IMR-90 (cell line): ENCODE measurements at regions not wholly inside any gene's neighbourhood (a gene's known extent, or its start where the extent isn't known, plus 50 kb on each side); places are given as distances from the start of the nearest gene placed in this dataset.

ENCODE experiments used
- ATAC-seq: fragments of 200-7000 bp; cut with Tn5 transposase; 2 replicates; pipeline ENCODE4 v1.9.1; 2020; ENCODE audit warnings: low read depth, mild to moderate bottlenecking, moderate library complexity
- BruUV-seq: library from RNA; stranded (reverse); fragments of 400-500 nt; replicated peaks from 2 replicates; lab custom pipeline; 2021; lab: Mats Ljungman, UMichigan
- CTCF ChIA-PET: fragments of 300-600 bp; formaldehyde crosslinking; extraction: SDS; loops from one replicate; lab custom pipeline; 2021; ENCODE audit warnings: antibody characterized with exemption; lab: Yijun Ruan, JAX
- POLR2A ChIA-PET: fragments of 300-600 bp; sonication (Branson Sonifier 250); formaldehyde crosslinking; loops from one replicate; lab custom pipeline; 2022; ENCODE audit warnings: antibody characterized with exemption; ENCODE audit not compliant: unreplicated experiment; lab: Charles Lee
- DNase-seq: peaks from one replicate; pipeline ENCODE4 v3.0.0; 2013
- H2AFZ ChIP-seq: replicated peaks from 2 replicates; pipeline ENCODE3; 2013; ENCODE audit warnings: low read length, mild to moderate bottlenecking; ENCODE audit not compliant: poor library complexity
- H2AK5ac ChIP-seq: 2 replicates; pipeline ENCODE4 v1.6.1; 2013; ENCODE audit warnings: low read depth, low read length, inconsistent platforms
- H2AK9ac ChIP-seq: replicated peaks from 2 replicates; pipeline ENCODE3; 2013; ENCODE audit warnings: mild to moderate bottlenecking, low read depth, low read length, moderate library complexity; ENCODE audit not compliant: poor library complexity
- H2BK120ac ChIP-seq: 2 replicates; pipeline ENCODE4 v1.6.1; 2013; ENCODE audit warnings: low read depth, low read length, inconsistent platforms
- H2BK15ac ChIP-seq: 3 replicates; pipeline ENCODE4 v1.6.1; 2013; ENCODE audit warnings: low read depth, low read length, inconsistent platforms
- H2BK20ac ChIP-seq: 2 replicates; pipeline ENCODE4 v1.6.1; 2013; ENCODE audit warnings: low read depth, mild to moderate bottlenecking, inconsistent platforms, low read length, moderate library complexity
- H2BK5ac ChIP-seq: 2 replicates; pipeline ENCODE4 v1.6.1; 2013; ENCODE audit warnings: mild to moderate bottlenecking, low read depth, low read length, inconsistent platforms; ENCODE audit not compliant: poor library complexity, severe bottlenecking
- H3K14ac ChIP-seq: replicated peaks from 2 replicates; pipeline ENCODE4 v1.6.1; 2013; ENCODE audit warnings: low read depth, low read length, inconsistent platforms
- H3K18ac ChIP-seq: 2 replicates; pipeline ENCODE4 v1.6.1; 2013; ENCODE audit warnings: low read depth, low read length, control low read depth
- H3K23ac ChIP-seq: 2 replicates; pipeline ENCODE4 v1.6.1; 2013; ENCODE audit warnings: low read depth, low read length, inconsistent platforms
- H3K27ac ChIP-seq: 2 replicates; pipeline ENCODE4 v1.5.1; 2013; ENCODE audit warnings: mild to moderate bottlenecking, control low read depth, low read length; ENCODE audit not compliant: insufficient read depth
- H3K27me3 ChIP-seq: 2 replicates; pipeline ENCODE4 v1.6.1; 2013; ENCODE audit warnings: low read length; ENCODE audit not compliant: control insufficient read depth, insufficient read depth
- H3K36me3 ChIP-seq: 2 replicates; pipeline ENCODE4 v1.6.1; 2013; ENCODE audit warnings: low read length, mixed read lengths; ENCODE audit not compliant: control insufficient read depth, insufficient read depth
- H3K4ac ChIP-seq: 2 replicates; pipeline ENCODE4 v1.6.1; 2013; ENCODE audit warnings: low read depth, low read length, inconsistent platforms
- H3K4me1 ChIP-seq: 2 replicates; pipeline ENCODE4 v1.6.1; 2013; ENCODE audit warnings: low read length, mixed read lengths; ENCODE audit not compliant: control insufficient read depth, insufficient read depth
- H3K4me2 ChIP-seq: 2 replicates; pipeline ENCODE4 v1.6.1; 2013; ENCODE audit warnings: low read depth, mild to moderate bottlenecking, control low read depth, low read length, moderate library complexity
- H3K4me3 ChIP-seq: 2 replicates; pipeline ENCODE4 v1.5.1; 2013; ENCODE audit warnings: low read depth, mild to moderate bottlenecking, control low read depth, low read length, moderate library complexity; ENCODE audit not compliant: insufficient read depth
- H3K56ac ChIP-seq: 2 replicates; pipeline ENCODE4 v1.6.1; 2013; ENCODE audit warnings: low read length, inconsistent platforms; ENCODE audit not compliant: insufficient read depth; ENCODE audit errors: extremely low read depth
- H3K79me1 ChIP-seq, 2 experiments: 2 replicates each; pipeline ENCODE4 v1.6.1; 2013; ENCODE audit warnings: low read length in 2 of 2, inconsistent platforms in 1 of 2, low read depth in 1 of 2
- H3K9ac ChIP-seq: 2 replicates; pipeline ENCODE4 v1.6.1; 2013; ENCODE audit warnings: low read depth, low read length, control low read depth
- H3K9me1 ChIP-seq: 2 replicates; pipeline ENCODE4 v1.6.1; 2013; ENCODE audit warnings: low read length, inconsistent platforms; ENCODE audit not compliant: insufficient read depth
- H3K9me3 ChIP-seq: 2 replicates; pipeline ENCODE4 v1.6.1; 2013; ENCODE audit warnings: low read length; ENCODE audit not compliant: control insufficient read depth, insufficient read depth
- H4K20me1 ChIP-seq: 2 replicates; pipeline ENCODE4 v1.6.1; 2013; ENCODE audit warnings: low read length, inconsistent platforms; ENCODE audit not compliant: insufficient read depth
- H4K5ac ChIP-seq: 2 replicates; pipeline ENCODE4 v1.6.1; 2013; ENCODE audit warnings: mild to moderate bottlenecking, low read depth, low read length, control low read depth
- H4K8ac ChIP-seq, 2 experiments: 2 replicates each; pipeline ENCODE4 v1.6.1; 2013; ENCODE audit warnings: low read depth in 2 of 2, low read length in 2 of 2, control low read depth in 1 of 2, inconsistent platforms in 1 of 2
- H4K91ac ChIP-seq: 2 replicates; pipeline ENCODE4 v1.6.1; 2013; ENCODE audit warnings: low read depth, low read length, inconsistent platforms; ENCODE audit not compliant: insufficient read depth
- ELK1 ChIP-seq: fragments of 150-350 bp; IDR thresholded peaks from 2 replicates; pipeline ENCODE4 v1.6.1; 2016; ENCODE audit warnings: low read depth, mild to moderate bottlenecking, low read length, moderate library complexity, borderline replicate concordance
- MAFK ChIP-seq: IDR thresholded peaks from 2 replicates; pipeline ENCODE4 v1.6.1; 2012; ENCODE audit warnings: low read depth, low read length, improper control_type of control experiment
- WGBS, 2 experiments: methylation state at CpG; one replicate each; pipeline versions ENCODE4 v1.1.5 to v1.1.7; 2013; ENCODE audit warnings: missing lambda C conversion rate in 2 of 2; ENCODE audit not compliant: insufficient read length in 1 of 2; ENCODE audit errors: extremely low coverage in 2 of 2; 5-methylcytosine and 5-hydroxymethylcytosine counted together
- dilution Hi-C: fragments of 300-500 bp; cut with HindIII; formaldehyde crosslinking; loops from one replicate; pipeline ENCODE4 v1.14.3; 2018; ENCODE audit warnings: low sequenced_read_pairs; ENCODE audit not compliant: unreplicated experiment
- in situ Hi-C: fragments of 300-500 bp; cut with MboI; formaldehyde crosslinking; loops from 3 replicates; pipeline ENCODE4 v1.14.3; 2019; ENCODE audit warnings: low sequenced_read_pairs, inconsistent platforms, mixed read lengths
- intact Hi-C: fragments of 100-400 bp; cut with micrococcal nuclease; formaldehyde crosslinking; loops from 2 replicates; pipeline ENCODE4 v1.10.0; 2022

GRCh38 chr12:91478500-91478899, 295.9 kb upstream of the DCN start:
- Histone ChIP-seq H3K36me3 (no peaks in the 10 kb centered on the region), H3K18ac (no peak overlapping the region), H3K9me3 (no peaks in the 10 kb centered on the region), H3K79me1 (no peaks in the 10 kb centered on the region), H3K4me3 (no peak overlapping the region), H3K4ac (no peak overlapping the region), H3K14ac (no peak overlapping the region), H2AK9ac (no peak overlapping the region), H4K20me1 (no peaks in the 10 kb centered on the region), H2BK20ac (no peak overlapping the region), H4K91ac (no peak overlapping the region), H4K8ac (no peak overlapping the region), H3K27ac (no peak overlapping the region), H3K56ac (no peak overlapping the region), H3K4me2 (no peak overlapping the region), H4K5ac (no peak overlapping the region), H2BK15ac (no peak overlapping the region), H2BK5ac (no peak overlapping the region), H2AFZ (no peak overlapping the region), H3K4me1 (no peaks in the 10 kb centered on the region), H2AK5ac (no peak overlapping the region), H3K27me3 (peaks cover 2% of the 10 kb centered on the region; the same call in 1 of the 2 replicates), H3K23ac (no peak overlapping the region), H3K9me1 (no peaks in the 10 kb centered on the region), H3K9ac (no peak overlapping the region), H2BK120ac (no peak overlapping the region)
- intact Hi-C loops = no loop called here
- dilution Hi-C loops = no loop called here
- in situ Hi-C loops = no loop called here
- WGBS, 2 experiments = no CpG with 5 or more reads among the region's 1 CpG
- DNase-seq (no peak), ATAC-seq (no peak)
- ChIA-PET POLR2A (no interaction called here), CTCF (no interaction called here)
- TF ChIP-seq MAFK = peak; percentile 40
- TF ChIP-seq ELK1 = no peak
- no TSS peak for BruUV-seq
